ENCODE measurements at regions not wholly inside any gene's neighbourhood (a gene's known extent, or its start where the extent isn't known, plus 50 kb on each side); places are given as distances from the start of the nearest gene placed in this dataset.
"Not testable (repeated sequence)": the region's sequence is repeated elsewhere in the genome, so short reads cannot be mapped to it uniquely, and the experiment has no call there.

DNA sequence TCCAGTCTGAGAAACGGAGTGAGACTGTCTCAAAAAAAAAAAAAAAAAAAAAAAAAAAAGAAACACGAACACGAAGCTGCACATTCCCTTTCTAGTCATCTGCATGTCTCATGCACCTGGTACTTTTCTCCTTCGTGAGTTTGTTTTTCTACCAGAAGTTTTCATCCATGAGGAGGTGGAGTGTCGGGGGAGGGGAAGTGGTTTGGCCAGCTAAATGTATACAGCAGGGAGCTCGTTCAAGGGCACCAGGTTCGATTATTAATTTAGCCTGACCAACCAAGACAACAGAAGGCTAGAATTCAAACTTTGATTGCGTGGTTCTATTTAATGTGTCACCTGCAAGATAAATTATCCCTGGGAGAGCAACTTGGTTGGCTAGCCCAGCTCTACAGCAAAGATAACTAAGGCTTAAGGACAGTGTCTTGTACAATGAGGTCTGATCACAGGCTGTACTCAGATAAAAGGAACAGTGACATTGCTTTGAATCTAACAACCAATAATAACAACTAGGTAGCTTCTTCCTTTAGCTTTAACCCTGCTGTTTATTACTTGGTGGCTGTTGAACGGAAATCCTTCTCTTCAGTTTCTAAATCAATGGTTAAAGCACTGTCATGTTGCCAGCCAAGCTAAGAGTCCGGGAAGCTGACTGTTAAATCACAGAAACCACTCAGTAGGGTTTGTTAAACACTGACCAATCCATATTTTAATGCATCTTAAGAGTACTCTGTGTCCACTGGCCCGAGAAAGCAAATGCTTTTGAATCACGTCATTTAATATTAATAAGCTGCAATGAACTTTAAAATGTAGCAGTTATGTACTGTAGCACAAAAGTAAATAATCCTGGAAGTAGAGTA lies 98.4 kb upstream of the STARD13 start:
- no peak overlapping the region for H3K4me3 Mint-ChIP-seq
- no peaks in the 10 kb centered on the region for H3K36me3 Mint-ChIP-seq
- no peaks in the 10 kb centered on the region for H3K9me3 Mint-ChIP-seq
- H3K27me3 Mint-ChIP-seq, result no peaks in the 10 kb centered on the region
- no peak overlapping the region for H3K27ac Mint-ChIP-seq
- no peaks in the 10 kb centered on the region for H3K4me1 Mint-ChIP-seq

- Mint-ChIP-seq H3K9me3 (no peaks in the 10 kb centered on the region), H3K27me3 (peaks cover 2% of the 10 kb centered on the region), H3K4me3 (no peak overlapping the region), H3K4me1 (no peaks in the 10 kb centered on the region), H3K27ac (no peak overlapping the region), H3K36me3 (no peaks in the 10 kb centered on the region)
Measured at GRCh38 chr13:33388286-33388998, 102.9 kb upstream of the STARD13 start.

DNA sequence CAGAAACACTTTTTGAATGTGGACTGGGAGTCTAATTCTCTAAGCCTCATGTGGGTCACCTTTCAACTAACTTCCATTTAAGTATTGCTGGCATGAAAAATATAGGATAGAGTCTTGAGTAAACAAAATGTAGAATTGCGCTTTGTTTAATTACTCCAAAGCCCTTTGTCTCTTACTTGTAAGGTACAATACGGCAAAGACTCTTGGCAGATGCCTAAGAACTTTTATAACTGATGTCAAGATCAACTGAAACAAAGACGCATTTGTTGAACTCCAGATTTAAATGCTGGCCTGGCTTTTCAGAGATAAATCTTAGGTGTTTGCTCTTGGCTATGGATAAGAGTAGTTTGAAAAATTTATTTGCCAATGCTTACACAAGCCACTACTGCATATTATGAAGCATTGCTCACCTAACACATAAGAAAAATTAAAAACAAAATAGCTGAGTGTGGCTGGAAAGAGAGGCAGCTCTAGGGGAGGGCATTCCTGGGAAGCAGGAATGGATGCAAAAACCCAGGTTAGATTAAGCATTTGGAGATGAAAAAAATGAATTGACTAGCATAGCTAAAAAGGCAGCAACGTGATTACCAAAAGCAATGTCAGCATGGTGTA lies 107.3 kb upstream of the STARD13 start:
- Mint-ChIP-seq H3K4me3 (no peak overlapping the region), H3K36me3 (no peaks in the 10 kb centered on the region), H3K27ac (no peak overlapping the region), H3K4me1 (no peaks in the 10 kb centered on the region), H3K27me3 (peaks cover 9% of the 10 kb centered on the region), H3K9me3 (no peaks in the 10 kb centered on the region)

- peaks cover 9% of the 10 kb centered on the region for H3K27me3 Mint-ChIP-seq
- H3K9me3 Mint-ChIP-seq, result no peaks in the 10 kb centered on the region
- no peak overlapping the region for H3K27ac Mint-ChIP-seq
- H3K4me3 Mint-ChIP-seq, result no peak overlapping the region
- no peaks in the 10 kb centered on the region for H3K4me1 Mint-ChIP-seq
- H3K36me3 Mint-ChIP-seq, result no peaks in the 10 kb centered on the region
Measured at GRCh38 chr13:33394294-33394932, 108.9 kb upstream of the STARD13 start.

DNA sequence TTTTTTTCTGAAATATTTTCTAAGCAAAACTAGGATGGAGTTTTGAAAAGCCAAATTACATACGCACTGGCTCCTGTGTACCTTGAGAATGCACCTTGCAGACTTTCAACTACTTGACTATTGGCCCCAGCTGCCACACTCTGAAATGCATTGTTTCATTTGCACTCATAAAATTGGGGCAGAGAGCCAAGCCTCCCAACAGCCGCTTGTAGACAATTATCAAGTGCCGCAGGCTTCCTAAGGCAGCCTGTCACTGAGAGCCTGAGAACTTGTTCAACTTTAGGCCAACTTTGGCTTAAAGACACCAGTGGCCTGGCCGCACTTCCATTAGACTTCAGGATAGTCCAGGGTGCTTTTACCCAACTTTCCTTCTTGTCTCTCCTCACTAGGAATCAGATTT lies 115.7 kb upstream of the STARD13 start:
- Mint-ChIP-seq H3K36me3 (no peaks in the 10 kb centered on the region), H3K4me3 (no peak overlapping the region), H3K27ac (no peak overlapping the region), H3K9me3 (no peaks in the 10 kb centered on the region), H3K27me3 (peaks cover 1% of the 10 kb centered on the region), H3K4me1 (no peaks in the 10 kb centered on the region)

GRCh38 chr13:33402975-33403374 lies 117.4 kb upstream of the STARD13 start:
- H3K4me3 Mint-ChIP-seq, result no peak overlapping the region
- no peaks in the 10 kb centered on the region for H3K36me3 Mint-ChIP-seq
- H3K27ac Mint-ChIP-seq, result no peak overlapping the region
- H3K27me3 Mint-ChIP-seq, result no peaks in the 10 kb centered on the region
- no peaks in the 10 kb centered on the region for H3K4me1 Mint-ChIP-seq
- H3K9me3 Mint-ChIP-seq, result no peaks in the 10 kb centered on the region

DNA sequence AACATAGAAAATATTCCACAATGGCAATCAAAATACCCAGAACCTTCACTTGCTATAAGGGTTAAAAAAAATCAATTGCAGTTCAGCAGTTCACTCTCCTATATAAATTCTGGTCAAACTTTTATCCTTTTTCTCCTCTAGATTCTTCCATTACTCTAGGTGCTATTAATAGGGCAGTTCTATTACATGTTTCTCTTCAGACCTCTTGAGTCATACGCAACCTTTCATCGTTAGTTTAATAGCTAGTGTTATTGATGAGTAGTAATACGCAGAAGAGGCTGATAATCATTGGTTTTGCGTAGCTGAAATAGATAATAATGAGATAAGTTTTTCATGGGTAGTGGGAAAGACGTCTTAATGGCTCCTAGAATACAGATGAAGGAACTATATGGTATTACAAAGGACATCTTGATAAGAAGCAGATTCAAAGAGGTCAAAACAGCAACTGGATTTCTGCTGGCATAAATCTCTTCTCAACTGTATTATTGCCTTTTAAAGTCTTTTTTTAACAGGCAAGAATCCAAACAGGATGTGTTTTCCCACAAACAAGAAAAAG lies 118.3 kb upstream of the STARD13 start:
- H3K27me3 Mint-ChIP-seq, result no peaks in the 10 kb centered on the region
- H3K4me1 Mint-ChIP-seq, result no peaks in the 10 kb centered on the region
- H3K9me3 Mint-ChIP-seq, result no peaks in the 10 kb centered on the region
- no peak overlapping the region for H3K27ac Mint-ChIP-seq
- H3K36me3 Mint-ChIP-seq, result no peaks in the 10 kb centered on the region
- H3K4me3 Mint-ChIP-seq, result no peak overlapping the region

- Mint-ChIP-seq H3K27me3 (peaks cover under 1% of the 10 kb centered on the region), H3K27ac (no peak overlapping the region), H3K4me1 (no peaks in the 10 kb centered on the region), H3K9me3 (no peaks in the 10 kb centered on the region), H3K4me3 (no peak overlapping the region), H3K36me3 (no peaks in the 10 kb centered on the region)
Measured at GRCh38 chr13:33405371-33405770, 119.8 kb upstream of the STARD13 start.

- Mint-ChIP-seq H3K27ac (no peak overlapping the region), H3K9me3 (no peaks in the 10 kb centered on the region), H3K4me1 (no peaks in the 10 kb centered on the region), H3K27me3 (peaks cover 19% of the 10 kb centered on the region), H3K36me3 (no peaks in the 10 kb centered on the region), H3K4me3 (no peak overlapping the region)
Measured at GRCh38 chr13:33409673-33410510, 124.3 kb upstream of the STARD13 start.

GRCh38 chr13:33410619-33411018 lies 125.1 kb upstream of the STARD13 start:
- no peak overlapping the region for H3K4me3 Mint-ChIP-seq
- H3K36me3 Mint-ChIP-seq, result no peaks in the 10 kb centered on the region
- H3K27me3 Mint-ChIP-seq, result peaks cover 21% of the 10 kb centered on the region
- no peak overlapping the region for H3K27ac Mint-ChIP-seq
- H3K4me1 Mint-ChIP-seq, result no peaks in the 10 kb centered on the region
- H3K9me3 Mint-ChIP-seq, result no peaks in the 10 kb centered on the region

DNA sequence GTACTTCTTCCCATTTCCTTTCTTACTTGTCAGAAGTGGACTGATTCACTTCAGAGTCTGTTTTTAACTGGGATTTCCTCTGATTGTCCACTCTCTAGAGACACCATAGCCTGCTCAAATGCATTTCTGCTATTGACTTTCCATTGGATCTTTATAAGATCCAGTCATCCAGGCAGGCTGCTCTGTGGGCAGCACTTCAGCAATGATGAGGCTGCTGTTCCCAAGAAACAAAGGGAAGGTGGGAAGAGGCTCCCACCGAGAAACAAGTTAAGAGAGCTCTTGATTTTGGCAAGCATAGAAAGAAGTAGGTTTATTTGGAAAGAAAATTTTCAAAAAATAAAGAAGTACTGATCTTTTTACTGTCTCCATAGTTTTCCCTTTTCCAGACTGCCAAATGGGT lies 125.8 kb upstream of the STARD13 start:
- peaks cover 4% of the 10 kb centered on the region for H3K9me3 Mint-ChIP-seq
- no peaks in the 10 kb centered on the region for H3K4me1 Mint-ChIP-seq
- H3K4me3 Mint-ChIP-seq, result no peak overlapping the region
- H3K27ac Mint-ChIP-seq, result no peak overlapping the region
- peaks cover 24% of the 10 kb centered on the region for H3K27me3 Mint-ChIP-seq
- peaks cover 2% of the 10 kb centered on the region for H3K36me3 Mint-ChIP-seq

- Mint-ChIP-seq H3K4me3 (no peak overlapping the region), H3K27ac (no peak overlapping the region), H3K36me3 (peaks cover 2% of the 10 kb centered on the region), H3K4me1 (no peaks in the 10 kb centered on the region), H3K9me3 (peaks cover 16% of the 10 kb centered on the region), H3K27me3 (peaks cover 24% of the 10 kb centered on the region)
Measured at GRCh38 chr13:33415822-33416221, 130.3 kb upstream of the STARD13 start.

DNA sequence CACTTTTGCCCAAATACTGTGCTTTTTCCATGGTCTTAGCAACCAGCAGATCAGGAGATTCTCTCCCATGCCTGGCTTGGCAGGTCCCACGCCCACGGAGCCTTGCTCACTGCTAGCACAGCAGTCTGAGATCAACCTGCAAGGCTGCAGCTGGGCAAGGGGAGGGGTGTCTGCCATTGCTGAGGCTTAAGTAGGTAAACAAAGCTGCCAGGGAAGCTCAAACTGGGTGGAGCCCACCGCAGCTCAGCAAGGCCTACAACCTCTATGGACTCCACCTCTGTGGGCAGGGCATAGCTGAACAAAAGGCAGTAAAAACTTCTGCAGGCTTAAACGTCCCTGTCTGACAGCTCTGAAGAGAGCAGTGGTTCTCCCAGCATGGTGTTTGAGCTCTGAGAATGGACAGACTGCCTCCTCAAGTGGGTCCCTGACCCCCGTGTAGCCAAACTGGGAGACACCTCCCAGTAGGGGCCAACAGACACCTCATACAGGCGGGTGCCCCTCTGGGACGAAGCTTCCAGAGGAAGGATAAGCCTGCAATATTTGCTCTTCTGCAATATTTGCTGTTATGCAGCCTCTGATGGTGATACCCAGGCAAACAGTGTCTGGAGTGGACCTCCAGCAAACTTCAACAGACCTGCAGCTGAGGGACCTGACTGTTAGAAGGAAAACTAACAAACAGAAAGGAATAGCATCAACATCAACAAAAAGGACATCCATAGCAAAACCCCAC lies 132.8 kb upstream of the STARD13 start:
- Mint-ChIP-seq H3K27me3 (peaks cover 13% of the 10 kb centered on the region), H3K9me3 (peaks cover 16% of the 10 kb centered on the region)
- not testable (repeated sequence) for H3K4me3 Mint-ChIP-seq, H3K27ac Mint-ChIP-seq, H3K36me3 Mint-ChIP-seq, H3K4me1 Mint-ChIP-seq

DNA sequence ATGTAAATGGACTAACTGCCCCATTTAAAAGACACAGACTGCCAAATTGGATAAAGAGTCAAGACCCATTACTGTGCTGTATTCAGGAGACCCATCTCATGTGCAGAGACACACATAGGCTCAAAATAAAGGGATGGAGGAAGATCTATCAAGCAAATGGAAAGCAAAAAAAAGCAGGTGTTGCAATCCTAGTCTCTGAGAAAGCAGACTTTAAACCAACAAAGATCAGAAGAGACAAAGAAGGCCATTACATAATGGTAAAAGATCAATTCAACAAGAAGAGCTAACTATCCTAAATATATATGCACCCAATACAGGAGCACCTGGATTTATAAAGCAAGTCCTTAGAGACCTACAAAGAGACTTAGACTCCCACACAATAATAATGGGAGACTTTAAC lies 134.6 kb upstream of the STARD13 start:
- H3K36me3 Mint-ChIP-seq, H3K4me1 Mint-ChIP-seq, H3K27ac Mint-ChIP-seq, H3K4me3 Mint-ChIP-seq: not testable (repeated sequence)
- H3K9me3 Mint-ChIP-seq, result peaks cover 16% of the 10 kb centered on the region
- H3K27me3 Mint-ChIP-seq, result peaks cover 12% of the 10 kb centered on the region
